ENCODE measurements at regions not wholly inside any gene's neighbourhood (a gene's known extent, or its start where the extent isn't known, plus 50 kb on each side); places are given as distances from the start of the nearest gene placed in this dataset.

GRCh38 chr2:105631011-105631410 lies 113.7 kb upstream of the NCK2 start:
- DNase-seq (ENCODE audit: low spot score): no peak
- no peak for TF ChIP-seq CTCF (IDR thresholded peaks at IDR 0.05; ENCODE audit: borderline replicate concordance, control extremely low read depth, extremely low read depth, insufficient read depth, missing control alignments)
- in situ Hi-C loops (cut with MboI; ENCODE audit: low sequenced_read_pairs, unreplicated experiment): no loop called here

- no peak for TF ChIP-seq CTCF (IDR thresholded peaks at IDR 0.05; ENCODE audit: borderline replicate concordance, control extremely low read depth, extremely low read depth, insufficient read depth, missing control alignments)
- DNase-seq (ENCODE audit: low spot score): no peak
- in situ Hi-C loops (cut with MboI; ENCODE audit: low sequenced_read_pairs, unreplicated experiment): no loop called here
Observed at GRCh38 chr2:105629634-105630033, 115.1 kb upstream of the NCK2 start.

GRCh38 chr2:105627534-105627933 lies 117.2 kb upstream of the NCK2 start:
- DNase-seq (ENCODE audit: low spot score): no peak
- in situ Hi-C loops (cut with MboI; ENCODE audit: low sequenced_read_pairs, unreplicated experiment): no loop called here
- TF ChIP-seq CTCF (IDR thresholded peaks at IDR 0.05; ENCODE audit: borderline replicate concordance, control extremely low read depth, extremely low read depth, insufficient read depth, missing control alignments): no peak

GRCh38 chr2:105626966-105627340 lies 117.8 kb upstream of the NCK2 start:
- DNase-seq (ENCODE audit: low spot score): no peak
- no peak for TF ChIP-seq CTCF (IDR thresholded peaks at IDR 0.05; ENCODE audit: borderline replicate concordance, control extremely low read depth, extremely low read depth, insufficient read depth, missing control alignments)
- in situ Hi-C loops (cut with MboI; ENCODE audit: low sequenced_read_pairs, unreplicated experiment): no loop called here

GRCh38 chr2:105626212-105626965 lies 118.3 kb upstream of the NCK2 start:
- no peak for DNase-seq (ENCODE audit: low spot score)
- no peak for TF ChIP-seq CTCF (IDR thresholded peaks at IDR 0.05; ENCODE audit: borderline replicate concordance, control extremely low read depth, extremely low read depth, insufficient read depth, missing control alignments)
- in situ Hi-C loops (cut with MboI; ENCODE audit: low sequenced_read_pairs, unreplicated experiment): no loop called here

- in situ Hi-C loops (cut with MboI; ENCODE audit: low sequenced_read_pairs, unreplicated experiment): no loop called here
- no peak for DNase-seq (ENCODE audit: low spot score)
- no peak for TF ChIP-seq CTCF (IDR thresholded peaks at IDR 0.05; ENCODE audit: borderline replicate concordance, control extremely low read depth, extremely low read depth, insufficient read depth, missing control alignments)
Observed at GRCh38 chr2:105625632-105626031, 119.1 kb upstream of the NCK2 start.

All from GM13976 (cell line).